Stimulated activated CD4-positive, alpha-beta T cell treated with anti-CD3 and anti-CD28 coated beads, Interleukin-15, amount 100 ng/mL, for 48 hours (primary cell): ENCODE measurements at regions not wholly inside any gene's neighbourhood (a gene's known extent, or its start where the extent isn't known, plus 50 kb on each side); places are given as distances from the start of the nearest gene placed in this dataset.
"Not testable (repeated sequence)": the region's sequence is repeated elsewhere in the genome, so short reads cannot be mapped to it uniquely, and the experiment has no call there.

Experiments used
- DNase-seq, 2 donors: peaks; one replicate each; pipeline ENCODE4 v3.0.0-alpha.2; 2020; ENCODE audit warnings: low read depth in 2 of 2

DNA sequence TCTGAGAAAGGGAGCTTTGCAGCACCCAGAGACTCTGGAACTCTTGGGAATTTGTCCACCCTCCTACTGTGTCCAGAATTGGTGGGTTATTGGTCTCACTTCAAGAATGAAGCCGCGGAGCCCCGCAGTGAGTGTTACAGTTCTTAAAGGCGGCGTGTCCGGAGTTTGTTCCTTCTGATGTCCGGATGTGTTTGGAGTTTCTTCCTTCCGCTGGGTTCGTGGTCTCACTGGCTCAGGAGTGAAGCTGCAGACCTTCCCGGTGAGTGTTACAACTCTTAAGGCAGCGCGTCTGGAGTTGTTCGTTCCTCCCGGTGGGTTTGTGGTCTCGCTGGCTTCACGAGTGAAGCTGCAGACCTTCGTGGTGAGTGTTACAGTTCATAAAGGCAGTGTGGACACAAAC lies 824.7 kb downstream of the LRRTM4 start:
- DNase-seq, result not testable (repeated sequence)

- no peak for DNase-seq
These were observed 829.3 kb downstream of the LRRTM4 start for GRCh38 chr2:76692908-76693307.

DNA sequence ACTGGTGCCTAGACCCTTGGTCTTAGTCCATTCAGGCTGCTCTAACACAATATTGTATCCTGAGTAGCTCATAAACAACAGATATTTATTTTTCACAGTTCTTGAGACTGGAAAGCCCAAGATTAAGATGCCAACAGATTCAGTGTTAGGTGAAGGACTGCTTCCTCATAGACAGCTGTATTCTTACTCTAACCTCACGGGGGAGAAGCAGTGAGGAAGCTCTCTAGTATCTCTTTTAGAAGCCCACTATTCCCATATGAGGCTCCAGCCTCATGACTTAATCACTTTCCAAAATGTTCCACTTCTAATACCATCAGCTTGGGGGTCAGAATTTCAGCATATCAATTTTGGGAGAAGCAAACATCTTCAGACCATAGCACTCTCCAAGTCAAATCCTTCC lies 833.4 kb downstream of the LRRTM4 start:
- DNase-seq, result no peak

DNA sequence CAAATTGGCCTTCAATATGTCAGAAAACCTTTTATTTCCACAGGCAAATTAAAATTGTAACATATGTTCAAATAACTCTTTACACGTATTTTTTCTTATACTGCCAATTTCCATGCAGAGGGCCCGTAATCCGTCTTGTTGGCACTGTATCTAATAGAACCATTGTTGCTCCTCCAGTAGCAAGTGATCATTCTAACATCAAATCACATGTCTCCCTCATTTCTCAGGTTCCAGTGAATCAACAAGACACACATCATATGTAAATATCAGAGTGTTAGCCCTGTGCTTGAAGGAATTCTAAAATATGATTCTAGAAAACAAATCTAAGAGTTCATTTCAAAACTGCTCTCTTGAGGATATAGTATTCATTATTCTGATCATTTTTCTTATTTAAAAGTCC lies 834.3 kb downstream of the LRRTM4 start:
- no peak for DNase-seq

GRCh38 chr2:76684756-76685155 lies 837.4 kb downstream of the LRRTM4 start:
- no peak for DNase-seq

DNA sequence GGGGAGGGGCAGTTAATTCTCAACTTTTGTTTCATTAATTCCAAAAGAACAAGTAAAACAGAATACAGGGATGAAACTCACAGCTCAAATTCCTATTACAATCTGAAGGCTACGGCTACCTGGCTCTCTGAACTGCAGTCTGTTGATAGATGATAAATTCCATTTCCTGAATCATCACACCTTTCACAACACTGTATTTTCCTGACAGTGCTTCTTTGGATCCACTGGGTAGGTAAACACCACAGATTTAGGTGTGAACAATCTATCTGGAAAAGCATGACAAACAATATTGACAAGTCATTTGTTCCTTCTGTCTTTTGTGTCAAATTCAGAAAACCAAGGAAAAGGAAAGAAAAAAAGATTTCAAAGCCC lies 843.2 kb downstream of the LRRTM4 start:
- no peak for DNase-seq

- no peak for DNase-seq
These were observed 843.7 kb downstream of the LRRTM4 start for GRCh38 chr2:76678383-76679024.

DNA sequence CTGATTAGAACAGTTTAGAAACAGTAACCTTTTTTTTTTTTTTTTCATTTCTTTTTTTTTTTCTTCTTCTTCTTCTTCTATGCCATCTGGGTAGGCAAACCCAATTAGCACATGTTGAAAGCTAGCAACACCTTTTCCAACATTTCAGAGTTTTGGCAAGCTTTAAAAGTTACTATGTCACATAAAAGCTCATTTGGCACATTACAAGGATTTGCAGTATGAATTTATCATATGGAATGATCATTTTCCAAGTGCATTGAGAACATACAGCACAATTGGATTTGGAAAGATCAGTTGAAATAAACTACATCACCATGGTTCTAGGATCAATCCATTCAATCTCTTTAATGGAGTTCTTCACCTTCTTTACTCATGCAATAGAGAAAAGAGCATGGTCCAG lies 847.0 kb downstream of the LRRTM4 start:
- DNase-seq, result no peak

GRCh38 chr2:76672798-76673197 lies 849.4 kb downstream of the LRRTM4 start:
- no peak for DNase-seq

DNA sequence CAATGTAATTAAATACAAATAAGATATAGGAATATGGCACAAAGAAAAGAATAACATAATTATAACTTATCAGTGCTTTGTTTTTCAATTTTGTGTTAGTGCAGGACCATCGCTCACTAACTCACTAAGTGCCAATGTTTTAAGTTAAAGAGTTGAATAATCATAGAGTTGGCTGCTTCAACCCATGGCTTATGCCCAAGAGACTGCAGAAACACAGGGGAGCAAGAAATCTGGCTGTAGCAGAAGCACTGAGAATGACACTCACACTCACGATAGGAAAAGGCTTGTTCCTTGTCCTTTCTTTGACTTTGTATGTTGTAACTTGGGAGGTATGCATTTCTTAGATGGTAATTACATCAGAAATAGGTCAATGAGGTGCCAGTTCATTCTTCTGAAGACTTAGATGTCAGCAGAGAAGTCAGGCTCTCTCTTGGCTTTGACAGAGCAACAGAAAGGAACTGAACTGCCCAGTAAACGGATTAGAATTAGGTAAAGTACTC lies 852.2 kb downstream of the LRRTM4 start:
- no peak for DNase-seq

- no peak for DNase-seq
These were observed 853.9 kb downstream of the LRRTM4 start for GRCh38 chr2:76668279-76668678.

DNA sequence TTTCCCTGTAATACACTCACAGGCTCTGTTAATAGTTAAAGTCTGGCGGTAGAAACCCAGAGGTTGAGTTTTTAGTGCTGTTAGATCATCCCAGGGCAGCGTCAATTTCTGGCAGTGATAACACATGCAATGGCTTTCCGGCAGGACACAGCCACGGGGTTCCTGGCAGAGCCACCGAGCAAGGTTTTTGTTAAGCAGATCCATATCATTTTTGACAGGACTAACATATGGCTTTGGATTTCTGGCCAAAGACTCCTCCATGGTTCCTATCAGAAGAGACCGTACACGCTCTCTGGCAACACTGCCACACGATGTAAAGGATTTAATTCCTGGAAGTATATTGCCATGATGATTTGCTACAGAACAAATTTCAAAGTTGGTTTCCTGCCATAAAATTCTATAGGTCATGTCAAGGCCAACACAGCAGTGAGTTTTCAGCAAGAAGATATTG lies 854.3 kb downstream of the LRRTM4 start:
- no peak for DNase-seq

DNA sequence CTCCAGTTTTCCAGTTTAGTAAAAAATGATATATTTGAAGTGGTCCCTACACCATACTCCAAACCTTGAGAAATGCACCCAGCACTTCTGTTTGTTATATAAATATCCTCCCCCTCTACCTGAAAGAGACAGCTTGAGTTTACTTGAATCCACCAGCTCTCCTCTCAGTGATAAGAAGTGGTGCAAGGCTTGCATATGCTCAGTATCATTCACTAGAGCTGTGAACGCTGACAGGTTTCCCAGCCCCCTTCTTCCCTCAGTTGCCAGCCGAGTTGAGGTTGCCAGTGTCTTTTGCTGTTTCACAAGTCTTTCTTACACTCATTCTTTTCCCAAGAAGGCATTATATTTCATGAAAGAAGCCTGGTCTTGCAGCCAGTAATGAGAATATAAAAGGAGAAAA lies 880.0 kb downstream of the LRRTM4 start:
- DNase-seq, result no peak

- DNase-seq, result no peak
These were observed 880.7 kb downstream of the LRRTM4 start for GRCh38 chr2:76641506-76641905.

- no peak for DNase-seq
These were observed 881.3 kb downstream of the LRRTM4 start for GRCh38 chr2:76640905-76641304.

DNA sequence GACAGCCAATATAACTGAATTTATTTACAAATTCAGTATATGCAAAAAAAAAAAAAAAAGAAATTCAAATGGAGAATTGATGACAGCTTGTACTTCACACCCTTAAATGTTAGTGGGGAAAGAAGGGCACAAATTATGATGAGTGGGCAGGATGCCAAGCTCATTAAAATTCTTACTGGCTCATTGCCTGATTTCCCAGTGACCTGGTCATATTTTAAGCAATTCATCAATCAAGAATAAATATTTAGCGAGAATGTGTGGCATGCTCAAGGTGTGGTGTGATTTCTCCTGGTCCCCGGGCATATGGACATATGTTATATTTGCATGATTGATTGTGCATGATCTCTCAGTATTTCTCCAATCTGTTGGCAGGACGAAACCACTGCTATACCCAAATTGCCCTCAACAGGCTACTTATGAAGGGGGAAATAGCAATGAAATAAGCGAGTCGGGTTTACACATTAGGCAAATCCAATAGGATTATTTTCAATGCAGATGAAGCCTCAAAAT lies 883.0 kb downstream of the LRRTM4 start:
- DNase-seq, result no peak

DNA sequence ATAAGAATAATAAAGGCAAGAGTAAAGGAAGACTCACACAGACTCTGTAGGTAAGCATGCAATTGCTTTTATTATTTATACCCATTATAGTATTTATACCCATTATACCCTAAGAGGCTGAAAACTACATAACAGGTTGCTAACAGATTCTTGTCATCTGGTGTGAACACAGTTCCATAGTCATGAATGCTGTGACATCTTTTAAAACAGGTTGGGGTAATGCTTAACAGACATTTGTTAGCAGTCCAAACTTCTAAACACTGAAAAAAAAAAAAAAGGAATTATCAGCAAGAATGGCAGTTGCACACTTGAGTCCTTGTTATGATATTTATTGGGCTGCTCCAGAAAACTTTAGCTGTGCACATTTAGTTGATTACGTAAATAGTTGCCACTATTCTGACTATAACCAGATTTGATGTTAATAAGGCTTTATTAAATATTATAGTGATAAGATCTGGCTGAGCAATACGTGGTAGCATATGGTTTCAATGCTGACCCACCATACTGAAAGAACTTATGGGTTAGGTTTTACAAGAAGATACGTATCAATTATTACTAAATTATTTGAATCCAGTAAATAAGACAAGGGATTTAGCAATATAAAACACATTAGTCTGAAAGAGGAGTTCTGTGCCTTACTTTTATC lies 888.8 kb downstream of the LRRTM4 start:
- no peak for DNase-seq

GRCh38 chr2:76625101-76625500 lies 897.1 kb downstream of the LRRTM4 start:
- no peak for DNase-seq

DNA sequence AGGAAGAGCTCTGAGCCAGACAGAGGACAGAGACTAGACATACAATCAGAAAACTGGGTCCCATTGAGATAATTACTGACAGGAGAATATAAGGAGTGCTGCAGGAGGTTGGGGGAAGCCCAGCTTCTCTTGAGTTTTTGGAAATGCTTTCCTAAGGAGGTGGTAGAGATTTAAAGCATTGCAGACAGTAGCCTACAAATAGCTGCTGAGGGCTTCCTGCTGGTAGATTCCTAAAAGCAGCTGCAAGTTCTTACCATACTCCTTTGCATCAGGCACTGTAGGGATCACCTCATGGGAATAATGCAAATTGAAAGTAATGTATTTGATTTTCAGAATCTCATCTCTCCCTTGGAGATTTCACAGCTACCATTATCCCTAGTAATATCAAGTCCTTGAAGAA lies 902.6 kb upstream of the GCFC2 start:
- DNase-seq, result no peak

GRCh38 chr2:76612764-76613163 lies 902.0 kb upstream of the GCFC2 start:
- no peak for DNase-seq

- no peak for DNase-seq
These were observed 899.7 kb upstream of the GCFC2 start for GRCh38 chr2:76610451-76610850.

DNA sequence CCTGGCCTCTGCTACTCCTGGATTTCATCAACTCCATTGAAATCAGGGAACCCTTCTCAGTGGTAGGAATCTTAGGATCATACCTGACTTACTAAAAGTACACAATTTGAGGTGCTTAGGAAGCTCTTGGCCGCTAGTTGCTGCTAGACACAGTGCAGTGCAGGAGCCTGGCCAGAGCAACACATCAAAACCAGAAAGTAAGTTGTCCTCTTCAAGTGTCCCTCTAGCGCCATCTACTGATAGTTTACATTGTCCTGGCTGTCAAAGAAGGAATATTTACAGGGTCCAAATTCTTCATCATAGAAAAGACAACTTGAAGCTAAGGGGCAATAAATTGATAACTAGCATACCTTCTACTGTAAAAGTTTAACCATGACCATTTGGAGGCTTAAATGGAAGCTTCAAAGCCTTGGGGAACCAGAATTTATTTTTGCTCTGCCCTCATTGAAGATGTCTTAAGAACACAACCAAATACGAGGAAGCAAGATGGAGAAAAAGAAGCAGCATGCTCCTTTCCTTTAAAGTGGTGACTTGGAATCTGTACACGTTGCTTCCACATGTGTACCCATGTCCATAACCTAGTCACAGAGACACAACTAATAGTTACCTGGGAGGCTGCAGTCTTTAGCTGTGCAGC lies 889.1 kb upstream of the GCFC2 start:
- DNase-seq, result no peak

DNA sequence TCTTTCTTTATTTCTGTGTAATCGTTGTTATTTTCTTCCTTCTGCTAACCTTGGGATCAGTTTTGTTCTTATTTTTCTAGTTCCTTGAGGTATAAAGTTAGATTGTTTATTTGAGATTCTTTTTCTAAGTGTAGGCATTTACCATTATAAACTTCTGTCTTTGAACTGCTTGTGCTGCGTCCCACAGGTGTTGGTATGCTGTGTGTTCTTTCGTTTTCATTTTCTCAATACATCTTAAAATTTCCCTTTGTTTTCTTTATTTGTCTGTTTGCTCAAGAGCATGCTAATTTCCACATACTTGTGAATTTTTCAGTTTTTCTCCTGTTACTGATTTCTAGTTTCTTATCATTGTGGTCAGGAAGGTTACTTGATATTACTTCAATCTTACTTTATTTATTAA lies 873.8 kb upstream of the GCFC2 start:
- no peak for DNase-seq
